DMS153 treated with DMSO at 0.1 percent for 48 hours (cell line): ENCODE measurements at regions not wholly inside any gene's neighbourhood (a gene's known extent, or its start where the extent isn't known, plus 50 kb on each side); places are given as distances from the start of the nearest gene placed in this dataset.

Experiments
- DNase-seq: peaks from one replicate; lab custom pipeline; 2025; ENCODE audit not compliant: unreplicated experiment; lab: John Stamatoyannopoulos, UW

DNA sequence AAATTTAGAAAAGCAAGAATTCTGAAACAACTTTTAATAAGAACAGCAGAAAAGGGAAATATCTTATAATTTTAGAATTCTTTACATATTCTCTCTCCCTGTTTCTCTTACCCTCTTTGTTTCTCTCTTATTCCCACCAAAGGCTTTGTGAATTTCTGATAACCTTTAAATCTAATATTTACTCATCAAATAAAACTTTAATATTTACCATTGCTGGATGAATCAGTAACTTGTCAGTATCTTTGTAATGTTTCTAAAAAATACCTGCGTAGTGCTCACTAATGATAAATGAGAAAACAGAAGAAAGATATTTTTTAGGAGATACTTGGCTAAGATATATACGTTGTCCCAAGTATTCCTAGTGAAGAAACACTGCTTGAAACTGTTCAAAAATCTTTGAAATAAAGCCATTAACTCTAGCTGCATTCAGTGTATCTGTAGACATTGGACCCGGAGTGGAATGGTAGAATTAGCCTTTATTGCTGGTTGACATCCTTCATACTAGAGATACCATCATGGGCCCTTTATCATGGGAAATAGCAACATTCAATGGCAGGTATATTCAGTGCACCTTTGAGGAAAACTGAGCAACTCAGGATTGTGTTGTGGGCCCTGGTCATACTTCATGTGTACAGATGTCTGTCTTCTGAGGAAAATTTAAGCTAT lies 2160.4 kb downstream of the MAT2B start:
- DNase-seq, result no peak

DNA sequence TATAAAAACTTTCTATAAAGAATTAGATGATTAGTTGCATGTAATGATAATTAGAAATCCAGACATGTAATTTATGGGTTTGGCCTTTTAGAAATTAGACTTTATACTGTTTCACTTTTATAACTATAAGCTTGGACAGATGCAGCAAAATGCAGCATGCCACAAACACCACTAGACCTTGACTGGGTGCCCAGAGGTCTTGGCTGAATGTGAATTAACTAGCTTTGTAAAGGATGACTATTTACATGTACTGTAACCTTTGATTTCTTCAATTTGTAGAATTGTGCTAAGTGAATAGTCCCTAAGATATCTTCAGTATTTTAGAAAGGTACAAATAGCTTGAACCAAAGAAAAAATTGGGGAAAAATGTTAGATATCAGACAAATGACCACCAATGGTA lies 2168.1 kb downstream of the MAT2B start:
- DNase-seq, result no peak

DNA sequence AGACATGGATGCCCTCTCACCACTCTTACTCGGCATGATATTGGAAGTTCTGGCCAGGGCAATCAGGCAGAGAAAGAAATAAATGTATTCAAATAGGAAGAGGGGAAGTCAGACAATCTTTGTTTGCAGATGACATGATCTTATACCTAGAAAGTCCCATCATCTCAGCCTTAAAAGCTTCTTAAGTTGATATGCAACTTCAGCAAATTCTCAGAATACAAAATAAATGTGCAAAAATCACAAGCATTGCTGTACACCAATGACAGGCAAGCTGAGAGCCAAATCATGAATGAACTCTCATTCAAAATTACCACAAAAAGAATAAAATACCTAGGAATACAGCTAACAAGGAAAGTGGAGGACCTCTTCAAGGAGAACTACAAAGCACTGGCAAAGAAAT lies 2190.4 kb downstream of the MAT2B start:
- no peak for DNase-seq

DNA sequence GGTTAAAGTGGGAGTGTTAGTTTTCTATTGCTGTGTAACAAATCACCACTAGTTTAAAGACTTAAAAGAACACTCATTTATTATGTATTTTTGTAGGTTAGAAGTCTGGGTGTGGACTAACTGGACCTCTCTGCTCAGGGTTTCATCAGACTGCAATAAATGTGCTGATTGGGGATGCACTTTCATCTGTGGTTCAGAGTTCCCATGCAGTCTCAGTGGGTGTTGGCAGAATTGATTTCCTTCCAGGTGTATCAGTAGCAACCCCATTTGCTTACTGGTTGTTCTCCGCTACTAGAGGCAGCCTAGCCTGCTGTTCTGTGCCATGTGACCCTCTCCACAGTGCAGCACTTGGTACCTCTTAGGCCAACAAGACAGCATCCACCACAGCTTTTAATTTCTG lies 2200.5 kb downstream of the MAT2B start:
- no peak for DNase-seq

DNA sequence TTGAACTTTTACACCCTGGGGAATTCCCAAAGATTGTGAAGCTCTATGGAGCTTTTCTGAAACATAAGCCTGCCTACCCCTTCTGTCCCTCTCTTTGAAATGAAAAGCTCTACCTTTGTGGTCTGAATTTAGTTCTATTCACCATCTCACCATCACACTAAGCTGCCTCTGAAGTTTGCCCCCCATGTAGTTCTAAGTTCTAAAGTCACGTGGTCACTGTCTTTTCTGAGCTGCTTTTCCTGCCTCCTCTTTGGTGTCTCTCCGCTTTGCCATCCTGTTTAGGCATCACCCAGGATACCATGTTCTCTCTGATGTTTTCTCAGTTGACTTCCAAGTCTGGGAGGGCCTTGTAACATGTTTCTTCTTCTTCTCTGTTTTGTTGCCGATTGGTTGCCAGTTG lies 2206.6 kb downstream of the MAT2B start:
- no peak for DNase-seq

DNA sequence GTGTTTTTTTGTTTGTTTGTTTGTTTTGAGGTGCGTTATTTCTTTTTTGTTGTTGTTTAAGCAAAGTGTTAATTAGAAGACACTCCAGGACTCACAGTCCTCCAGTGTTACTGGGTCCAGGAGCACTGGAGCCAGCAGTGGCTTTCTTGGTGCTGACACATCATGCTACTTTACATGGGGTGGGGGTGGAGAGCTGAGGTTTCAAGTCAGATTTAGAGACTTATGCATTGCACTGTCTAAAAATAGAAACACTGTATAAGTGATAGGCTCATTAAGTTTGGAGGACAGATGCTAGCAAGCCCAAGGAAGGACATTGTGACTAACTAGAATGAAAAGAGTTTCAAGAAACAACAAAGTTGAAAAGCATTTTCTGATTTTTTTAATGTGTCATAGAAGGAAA lies 2209.2 kb downstream of the MAT2B start:
- no peak for DNase-seq

DNA sequence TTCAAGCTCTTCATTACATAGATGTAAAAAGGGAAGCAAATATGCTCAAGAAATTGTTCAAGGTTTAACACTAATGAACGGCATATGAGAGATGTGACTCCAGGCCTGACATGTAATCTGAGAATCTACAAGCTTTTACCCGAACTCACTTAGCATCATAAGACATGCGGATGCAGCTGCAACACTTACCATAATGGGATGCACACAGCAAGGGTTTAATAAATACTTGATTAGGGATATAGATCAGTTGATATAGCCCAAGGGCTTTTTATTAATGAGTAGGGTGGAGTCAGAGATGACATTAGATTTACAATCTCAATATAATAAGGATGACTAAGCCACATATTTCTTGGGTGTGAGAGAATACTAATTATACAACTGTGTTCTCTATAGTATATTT lies 2215.5 kb downstream of the MAT2B start:
- no peak for DNase-seq

DNA sequence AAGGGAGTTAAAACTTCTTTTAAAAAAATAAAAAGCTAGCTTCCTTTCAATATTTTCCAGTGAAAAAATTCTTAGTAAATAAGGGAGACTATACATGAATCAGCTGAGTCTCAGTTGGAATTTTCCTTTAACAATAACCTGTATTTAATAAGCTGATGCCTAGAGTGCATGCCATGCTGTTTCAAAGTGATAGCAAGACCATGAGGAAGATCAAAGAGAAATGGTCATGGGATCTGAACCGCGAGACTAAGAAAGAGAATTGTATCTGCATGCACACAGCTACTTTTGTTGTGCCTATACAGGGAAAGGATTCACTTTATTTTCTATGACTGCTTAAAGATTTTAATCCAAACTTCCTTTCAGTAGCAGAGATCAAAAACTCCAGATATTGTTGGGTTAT lies 2217.0 kb downstream of the MAT2B start:
- DNase-seq, result no peak

DNA sequence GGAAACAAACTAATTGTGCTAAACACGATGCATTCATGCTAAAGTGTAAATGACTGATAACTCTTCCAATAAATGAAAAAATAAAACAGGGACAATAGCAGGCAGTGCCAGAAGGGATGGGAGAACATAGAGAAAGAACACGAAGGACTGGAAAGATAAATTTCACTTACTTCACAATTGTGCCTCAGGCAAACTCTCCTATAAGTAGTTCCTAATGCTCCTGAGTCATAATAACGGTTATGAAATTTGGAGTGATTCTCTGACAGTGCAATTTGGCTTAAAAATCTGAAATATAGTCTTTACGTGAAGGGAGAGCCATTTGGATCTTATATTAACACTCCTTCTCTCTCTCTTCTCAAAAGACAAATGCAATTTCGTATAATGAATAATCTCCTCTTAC lies 2218.5 kb downstream of the MAT2B start:
- no peak for DNase-seq

DNA sequence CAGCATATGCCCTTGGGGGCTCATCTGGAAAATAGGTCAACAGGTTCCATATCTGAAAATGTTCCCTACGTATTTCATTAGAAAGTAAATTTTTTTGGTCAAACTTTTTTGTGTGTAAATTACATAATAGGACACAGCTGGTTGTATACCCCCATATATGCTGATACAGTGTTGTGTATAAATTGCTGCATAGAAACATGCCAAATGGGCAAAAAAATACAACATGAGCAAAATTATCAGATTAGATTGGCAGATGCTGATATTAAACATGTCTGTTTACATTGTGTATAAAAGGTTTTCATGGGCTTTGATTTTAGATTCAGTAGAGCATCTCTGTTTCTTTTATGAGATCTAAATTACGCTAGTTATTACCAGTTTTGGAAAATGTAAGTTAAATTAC lies 2223.0 kb downstream of the MAT2B start:
- no peak for DNase-seq

DNA sequence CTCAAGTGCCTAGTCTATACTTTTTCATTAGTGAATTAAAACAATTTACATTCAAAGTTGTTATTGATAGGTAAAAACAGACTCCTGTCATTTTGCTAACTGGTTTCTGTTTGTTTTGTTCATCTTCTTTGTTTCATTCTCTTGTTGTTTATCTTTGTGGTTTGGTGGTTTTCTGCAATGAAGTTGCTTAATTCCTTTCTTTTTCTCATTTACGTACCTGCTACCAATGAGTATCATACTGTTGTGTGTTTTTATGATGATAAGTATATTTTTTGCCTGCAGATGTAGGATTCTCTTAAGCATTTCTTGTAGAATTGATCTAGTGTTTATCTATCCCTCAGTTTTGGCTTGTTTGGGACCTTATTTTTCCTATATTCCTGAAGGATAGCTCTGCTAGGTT lies 2230.0 kb downstream of the MAT2B start:
- DNase-seq, result no peak

DNA sequence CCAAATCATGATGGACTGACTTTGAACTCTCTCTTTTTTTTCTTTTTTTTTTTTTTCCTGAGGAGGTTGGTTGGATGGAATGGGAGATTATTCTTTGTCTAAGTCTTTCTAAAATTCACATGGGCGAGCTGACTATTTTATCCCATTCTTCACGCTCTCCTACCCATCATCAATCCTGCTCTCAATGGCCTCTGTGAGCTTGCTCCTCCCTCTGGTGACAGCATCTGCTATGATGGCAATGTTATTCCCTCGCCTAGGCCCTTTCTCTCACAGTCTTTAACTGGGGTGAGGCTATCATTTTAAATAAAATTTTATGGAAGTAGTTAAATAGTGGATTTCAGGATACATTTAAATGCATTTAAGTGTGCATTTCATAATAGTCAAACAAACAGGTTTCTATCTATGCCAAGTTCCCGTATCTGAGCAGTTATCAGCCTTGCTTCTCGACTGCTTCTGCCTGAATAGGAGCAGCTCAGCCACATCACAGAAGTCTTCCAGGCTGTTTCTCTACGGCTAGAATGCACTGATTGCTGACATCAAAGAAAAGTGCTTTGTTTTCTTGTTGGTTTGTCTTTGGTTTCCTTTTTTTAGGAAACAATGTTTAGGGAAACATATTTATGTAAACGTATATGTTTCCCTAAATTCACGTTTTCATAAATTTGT lies 2233.8 kb downstream of the MAT2B start:
- no peak for DNase-seq

DNA sequence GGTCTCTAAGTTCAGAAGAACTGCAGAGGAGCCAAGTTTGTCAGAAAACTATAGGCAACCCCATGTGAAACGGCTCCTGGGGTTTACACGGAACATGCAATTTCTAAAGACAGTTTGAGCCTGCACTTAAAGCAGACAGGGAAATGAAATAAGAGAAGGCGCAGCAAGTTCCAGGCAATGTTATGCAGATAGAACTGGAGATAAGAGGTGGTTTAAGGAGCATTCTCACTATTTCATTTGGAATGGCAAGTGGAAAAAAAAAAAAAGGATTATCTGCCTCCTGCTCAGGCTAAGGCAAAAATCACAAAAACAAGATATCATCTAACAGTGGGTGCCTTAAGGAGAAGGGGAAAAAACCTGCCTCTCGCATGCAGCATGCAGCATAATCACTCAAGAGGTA lies 2252.4 kb downstream of the MAT2B start:
- DNase-seq, result no peak

DNA sequence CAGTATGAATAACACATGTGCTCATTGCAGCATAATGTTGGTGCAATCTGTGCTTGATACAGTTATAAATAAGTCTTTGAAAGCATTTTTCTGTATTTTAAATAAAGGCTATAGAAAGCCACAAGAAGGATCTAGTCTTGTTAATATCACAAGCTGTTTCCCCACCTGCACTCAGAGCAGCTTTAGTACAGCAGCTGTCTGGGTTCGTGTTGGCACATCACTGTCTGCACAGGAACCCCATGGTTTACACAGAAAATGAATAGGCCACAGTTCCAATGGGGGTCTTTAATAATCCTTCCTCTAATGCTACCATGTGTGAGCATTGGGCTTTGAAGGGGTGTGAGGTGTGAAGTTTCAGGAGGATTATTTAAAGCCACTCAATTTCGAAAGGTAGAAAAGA lies 2269.7 kb downstream of the MAT2B start:
- no peak for DNase-seq

DNA sequence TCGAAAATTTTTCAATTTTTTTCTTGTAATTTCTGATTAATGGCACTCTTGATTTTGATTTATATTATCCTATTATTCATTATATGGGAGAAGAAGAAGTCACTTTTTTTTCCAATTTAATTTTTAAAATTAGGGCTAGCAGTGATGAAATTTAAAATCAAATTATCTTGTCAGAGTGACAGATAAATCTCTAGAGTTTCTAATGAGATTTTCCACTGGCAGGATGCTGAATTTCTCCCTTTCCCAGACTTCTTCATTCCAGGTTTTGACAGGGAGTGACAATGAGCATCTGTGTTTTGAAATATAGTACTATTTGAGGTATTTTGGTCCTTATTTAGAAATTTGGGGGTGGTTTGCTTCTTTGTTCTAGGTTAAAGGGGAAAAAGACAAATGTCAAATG lies 2274.1 kb downstream of the MAT2B start:
- no peak for DNase-seq

DNA sequence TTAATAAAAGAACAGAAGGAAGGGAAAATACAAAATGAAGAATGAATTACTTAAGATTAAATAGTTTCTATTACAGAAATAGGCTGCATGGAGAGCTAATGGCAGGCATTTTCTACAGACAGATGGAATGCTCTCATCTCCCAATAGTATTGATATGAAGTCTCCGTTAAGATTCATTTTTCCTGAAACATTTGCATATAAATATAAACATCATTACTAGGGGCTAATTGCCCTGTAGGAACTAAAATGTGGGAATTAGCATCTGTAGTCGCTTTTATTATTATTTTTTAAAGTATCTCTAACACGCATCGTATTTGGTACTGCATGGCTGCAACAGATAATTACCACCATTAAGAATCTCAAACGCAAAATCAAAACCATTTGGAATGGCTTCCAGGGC lies 2275.5 kb downstream of the MAT2B start:
- DNase-seq, result no peak

DNA sequence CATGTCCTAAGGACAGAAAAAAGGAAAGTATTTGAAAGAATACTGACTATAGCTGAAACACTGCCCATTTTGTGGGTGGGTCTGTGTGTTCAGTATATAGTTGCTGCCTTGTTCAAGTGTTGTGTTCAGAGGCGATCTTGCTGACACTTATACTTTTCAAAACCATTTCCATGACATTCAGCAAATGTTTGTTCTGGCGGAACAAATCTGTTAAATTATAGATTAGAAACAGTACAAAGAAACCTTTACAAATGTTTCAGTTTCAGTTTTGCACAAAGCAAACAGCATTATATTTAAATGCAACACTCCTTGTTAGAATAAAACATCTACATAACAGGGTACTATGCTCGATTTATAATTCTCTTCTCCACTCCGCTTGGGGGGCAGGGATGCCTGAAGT lies 2276.3 kb downstream of the MAT2B start:
- no peak for DNase-seq

DNA sequence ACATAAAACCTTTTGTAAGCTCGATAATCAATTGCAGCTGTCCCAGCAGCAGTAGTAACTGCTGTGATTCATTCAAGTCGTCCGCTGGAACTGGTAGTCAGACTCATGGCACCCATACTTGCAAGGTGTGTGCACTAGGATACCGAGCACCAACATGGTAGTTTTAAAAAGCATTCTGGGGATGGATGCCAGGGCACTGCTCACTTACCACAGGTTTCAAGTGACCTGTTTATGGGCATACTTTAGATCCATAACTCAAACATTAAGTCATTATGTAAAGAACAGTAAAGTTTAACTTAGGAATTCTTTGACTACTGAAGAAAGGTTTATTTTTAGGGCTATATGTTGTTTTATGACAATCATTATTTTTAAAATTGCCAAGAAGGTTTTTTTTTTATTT lies 2277.6 kb downstream of the MAT2B start:
- no peak for DNase-seq

DNA sequence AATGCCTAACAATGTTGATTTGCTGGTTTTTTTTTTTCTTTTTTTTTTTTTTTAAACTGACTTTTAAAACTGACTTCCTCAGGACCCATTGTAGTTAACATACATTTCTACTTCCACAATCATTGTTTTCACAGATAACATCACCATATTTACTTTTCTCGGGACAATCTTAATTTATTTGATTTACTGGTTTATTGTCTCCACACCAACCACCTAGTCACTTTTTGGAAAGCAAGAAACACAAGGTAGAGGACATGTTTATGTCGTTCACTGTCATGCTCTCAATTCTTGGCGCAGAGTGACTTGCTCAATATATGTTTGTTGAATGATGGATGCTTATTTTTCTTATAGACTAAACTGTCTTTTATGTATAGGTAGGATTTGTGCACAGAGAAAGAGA lies 2280.7 kb downstream of the MAT2B start:
- no peak for DNase-seq

DNA sequence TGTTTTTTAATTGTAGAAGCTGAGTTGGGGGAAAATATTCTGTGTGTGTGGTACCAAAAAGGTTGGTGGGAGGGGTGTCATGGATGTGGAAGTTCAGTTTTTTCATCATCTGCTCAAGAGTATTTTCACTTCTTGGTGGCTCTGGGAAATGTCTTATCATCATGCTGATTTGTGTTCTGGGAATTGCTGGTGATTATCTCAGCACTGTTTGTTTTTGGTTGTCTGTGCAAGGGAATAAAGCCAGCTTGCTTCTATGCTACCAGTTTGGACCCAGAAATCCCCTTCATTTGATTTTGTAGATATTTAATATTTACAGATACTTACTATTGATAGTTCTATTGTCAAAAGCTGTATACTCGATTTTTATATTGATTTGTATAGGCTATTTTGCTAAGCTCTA lies 2289.7 kb downstream of the MAT2B start:
- DNase-seq, result no peak

DNA sequence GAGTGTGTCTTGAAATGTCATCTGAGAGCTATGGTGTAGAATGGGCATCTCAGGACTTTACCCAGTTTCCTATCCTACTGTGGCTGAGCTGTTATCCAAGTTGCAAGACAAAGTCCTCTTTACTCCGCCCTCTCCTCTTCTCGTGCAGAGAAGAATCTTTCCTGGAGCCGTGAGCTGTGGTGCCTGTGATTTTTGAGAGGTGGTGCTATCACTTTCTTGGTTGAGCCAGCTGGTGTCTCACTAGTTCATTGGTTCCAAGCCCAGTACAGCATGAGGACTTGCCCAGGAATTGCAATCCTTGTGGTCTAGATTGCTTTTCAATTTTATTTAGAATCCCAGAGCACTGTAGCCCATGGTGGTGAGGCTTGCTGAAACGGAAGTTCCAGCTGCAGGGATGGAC lies 2300.3 kb downstream of the MAT2B start:
- DNase-seq, result no peak

DNA sequence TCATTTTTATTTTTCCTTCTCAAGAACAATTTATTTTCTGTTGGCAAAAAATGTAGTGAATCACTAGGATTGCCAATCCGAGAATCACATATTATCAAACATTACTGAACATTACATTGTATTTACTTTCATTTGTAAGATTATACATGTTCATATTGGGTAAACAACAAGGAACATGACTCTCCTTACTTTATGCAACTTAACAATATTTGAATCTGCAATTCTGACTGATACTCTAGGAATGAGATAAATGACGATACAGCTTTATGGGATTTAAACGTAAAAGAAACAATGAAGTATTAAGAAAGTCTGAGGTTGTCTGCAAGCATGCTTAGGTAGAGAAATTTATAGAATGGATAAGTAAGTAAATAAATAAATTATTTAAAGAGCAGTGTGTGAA lies 2302.9 kb downstream of the MAT2B start:
- no peak for DNase-seq

DNA sequence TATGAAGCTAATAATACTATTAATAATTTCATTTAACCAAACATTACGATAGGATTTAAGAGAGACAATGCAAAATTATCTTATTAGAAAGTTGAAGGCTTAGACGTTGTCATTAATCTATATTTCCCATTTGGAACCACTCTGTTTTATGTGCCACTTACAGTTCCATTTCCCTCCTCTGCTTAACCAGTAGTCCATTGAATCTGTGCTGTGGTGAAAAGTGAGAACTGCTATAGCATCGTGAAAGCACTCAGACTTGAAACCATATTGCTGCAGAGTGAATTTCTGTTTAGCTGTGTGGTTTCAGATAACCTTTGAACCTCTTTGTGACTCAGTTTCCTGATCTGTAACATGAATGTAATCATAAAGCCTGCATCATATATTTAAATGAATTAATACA lies 2304.5 kb downstream of the MAT2B start:
- DNase-seq, result no peak
